ENCODE measurements at regions not wholly inside any gene's neighbourhood (a gene's known extent, or its start where the extent isn't known, plus 50 kb on each side); places are given as distances from the start of the nearest gene placed in this dataset.

DNA sequence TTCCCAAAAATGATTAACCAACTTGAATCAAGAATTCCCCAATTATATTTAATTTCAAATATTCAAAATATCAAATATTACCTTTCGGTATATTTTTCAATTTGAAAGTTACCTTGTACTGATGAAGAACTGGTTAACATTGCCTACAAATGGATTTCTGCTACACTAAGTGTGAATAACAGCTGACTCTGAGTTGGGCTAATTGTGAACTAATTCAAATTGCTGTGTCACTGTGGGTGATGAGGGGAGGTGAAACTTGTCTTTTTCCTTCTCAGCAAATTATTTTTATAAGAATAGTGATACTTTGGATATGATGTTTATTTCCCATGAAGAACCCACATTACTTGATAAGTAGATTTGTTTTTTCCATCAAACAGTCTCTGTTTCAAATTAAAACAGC, 103.4 kb upstream of the RPS23 start:
- no peak for TF ChIP-seq POLR2A (IDR thresholded peaks at IDR 0.05)
- TF ChIP-seq EP300 (IDR thresholded peaks at IDR 0.05): no peak
- TF ChIP-seq, protein P1, sequence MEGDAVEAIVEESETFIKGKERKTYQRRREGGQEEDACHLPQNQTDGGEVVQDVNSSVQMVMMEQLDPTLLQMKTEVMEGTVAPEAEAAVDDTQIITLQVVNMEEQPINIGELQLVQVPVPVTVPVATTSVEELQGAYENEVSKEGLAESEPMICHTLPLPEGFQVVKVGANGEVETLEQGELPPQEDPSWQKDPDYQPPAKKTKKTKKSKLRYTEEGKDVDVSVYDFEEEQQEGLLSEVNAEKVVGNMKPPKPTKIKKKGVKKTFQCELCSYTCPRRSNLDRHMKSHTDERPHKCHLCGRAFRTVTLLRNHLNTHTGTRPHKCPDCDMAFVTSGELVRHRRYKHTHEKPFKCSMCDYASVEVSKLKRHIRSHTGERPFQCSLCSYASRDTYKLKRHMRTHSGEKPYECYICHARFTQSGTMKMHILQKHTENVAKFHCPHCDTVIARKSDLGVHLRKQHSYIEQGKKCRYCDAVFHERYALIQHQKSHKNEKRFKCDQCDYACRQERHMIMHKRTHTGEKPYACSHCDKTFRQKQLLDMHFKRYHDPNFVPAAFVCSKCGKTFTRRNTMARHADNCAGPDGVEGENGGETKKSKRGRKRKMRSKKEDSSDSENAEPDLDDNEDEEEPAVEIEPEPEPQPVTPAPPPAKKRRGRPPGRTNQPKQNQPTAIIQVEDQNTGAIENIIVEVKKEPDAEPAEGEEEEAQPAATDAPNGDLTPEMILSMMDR (IDR thresholded peaks at IDR 0.05): no peak
- no peak for TF ChIP-seq POLR2AphosphoS5 (IDR thresholded peaks at IDR 0.05)

Measured in upper lobe of left lung (tissue), 4 donors.